K562 (cell line): ENCODE measurements at regions not wholly inside any gene's neighbourhood (a gene's known extent, or its start where the extent isn't known, plus 50 kb on each side); places are given as distances from the start of the nearest gene placed in this dataset.

Experiments
- BHLHE40 ChIP-seq: IDR thresholded peaks from 2 replicates; pipeline ENCODE4 v1.6.1; 2011; ENCODE audit warnings: low read length, improper control_type of control experiment
- HEY1 ChIP-seq: fragments of 250-450 bp; sonication (Bioruptor Pico); IDR thresholded peaks from 2 replicates; pipeline ENCODE4 v1.5.0; 2020; ENCODE audit warnings: mild to moderate bottlenecking, moderate library complexity, borderline replicate concordance
- POLR2A ChIP-seq: fragments of 450-650 bp; conservative IDR thresholded peaks from 2 replicates; pipeline ENCODE4 v1.6.1; 2016
- YY1 ChIP-seq, 3 experiments: IDR thresholded peaks; 2 replicates each; pipeline ENCODE4 v1.6.1; 2011; ENCODE audit warnings: low read length in 2 of 3, mild to moderate bottlenecking in 2 of 3, moderate library complexity in 2 of 3, borderline replicate concordance in 1 of 3, control low read depth in 1 of 3, low read depth in 1 of 3; ENCODE audit not compliant: insufficient read depth in 3 of 3, insufficient replicate concordance in 2 of 3, control insufficient read depth in 1 of 3, insufficient read length in 1 of 3; ENCODE audit errors: extremely low read depth in 1 of 3
- ZBED1 ChIP-seq: IDR thresholded peaks from 2 replicates; pipeline ENCODE4 v1.6.1; 2014
- ZNF239 ChIP-seq: fragments of 250-450 bp; sonication (Bioruptor Pico); IDR thresholded peaks from 2 replicates; pipeline ENCODE4 v1.4.0; 2020; ENCODE audit warnings: mild to moderate bottlenecking
- TF ChIP-seq, protein P1 (sequence below), 3 experiments: IDR thresholded peaks in 2 of 3; conservative IDR thresholded peaks in 1 of 3; 2 replicates each; pipeline ENCODE4 v1.5.1; 2011 to 2012; ENCODE audit warnings: low read length in 3 of 3, mild to moderate bottlenecking in 3 of 3, control low read depth in 2 of 3, improper control_type of control experiment in 1 of 3, inconsistent platforms in 1 of 3, low read depth in 1 of 3, mixed read lengths in 1 of 3, moderate library complexity in 1 of 3; ENCODE audit not compliant: insufficient read depth in 2 of 3
- TF ChIP-seq, protein P2 (sequence below): sonication (generic); formaldehyde crosslinking; IDR thresholded peaks from 2 replicates; pipeline ENCODE4 v1.9.0; 2022; ENCODE audit warnings: mild to moderate bottlenecking, missing genetic modification reagents
- TF ChIP-seq, protein P3 (sequence below): sonication (generic); formaldehyde crosslinking; IDR thresholded peaks from 2 replicates; pipeline ENCODE4 v1.8.1; 2023; ENCODE audit warnings: missing genetic modification reagents, mild to moderate bottlenecking, borderline replicate concordance

DNA sequence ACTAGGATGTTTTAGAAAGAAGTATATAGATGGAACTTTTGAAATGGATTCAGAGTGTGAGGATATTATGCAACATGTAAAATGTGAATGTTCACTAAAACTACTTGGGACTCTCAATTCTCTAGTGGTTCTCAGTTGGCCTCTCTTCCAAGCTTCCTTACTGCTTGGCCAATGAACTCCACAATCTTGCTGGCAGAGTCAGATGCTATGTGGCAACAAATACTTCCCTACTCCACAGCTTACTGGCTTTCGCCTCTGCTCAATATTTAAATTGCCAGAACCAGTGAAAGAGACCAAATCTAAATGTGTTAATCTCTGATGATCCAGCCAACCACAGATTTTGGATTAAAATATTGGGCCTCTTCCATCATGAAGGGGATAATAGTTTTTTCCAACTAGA lies 138.4 kb downstream of the HTR1B start:
- no peak for TF ChIP-seq POLR2A
- no peak for TF ChIP-seq HEY1 (CRISPR knock-in tag)
- TF ChIP-seq ZBED1, result no peak
- no peak for TF ChIP-seq YY1 (IDR thresholded peaks at IDR 0.05; ENCODE audit: borderline replicate concordance in 1 of 3, control insufficient read depth in 1 of 3, extremely low read depth in 1 of 3, insufficient read depth in 3 of 3, insufficient read length in 1 of 3, insufficient replicate concordance in 2 of 3, low read depth in 1 of 3, low read length in 2 of 3)
- TF ChIP-seq, protein P1, sequence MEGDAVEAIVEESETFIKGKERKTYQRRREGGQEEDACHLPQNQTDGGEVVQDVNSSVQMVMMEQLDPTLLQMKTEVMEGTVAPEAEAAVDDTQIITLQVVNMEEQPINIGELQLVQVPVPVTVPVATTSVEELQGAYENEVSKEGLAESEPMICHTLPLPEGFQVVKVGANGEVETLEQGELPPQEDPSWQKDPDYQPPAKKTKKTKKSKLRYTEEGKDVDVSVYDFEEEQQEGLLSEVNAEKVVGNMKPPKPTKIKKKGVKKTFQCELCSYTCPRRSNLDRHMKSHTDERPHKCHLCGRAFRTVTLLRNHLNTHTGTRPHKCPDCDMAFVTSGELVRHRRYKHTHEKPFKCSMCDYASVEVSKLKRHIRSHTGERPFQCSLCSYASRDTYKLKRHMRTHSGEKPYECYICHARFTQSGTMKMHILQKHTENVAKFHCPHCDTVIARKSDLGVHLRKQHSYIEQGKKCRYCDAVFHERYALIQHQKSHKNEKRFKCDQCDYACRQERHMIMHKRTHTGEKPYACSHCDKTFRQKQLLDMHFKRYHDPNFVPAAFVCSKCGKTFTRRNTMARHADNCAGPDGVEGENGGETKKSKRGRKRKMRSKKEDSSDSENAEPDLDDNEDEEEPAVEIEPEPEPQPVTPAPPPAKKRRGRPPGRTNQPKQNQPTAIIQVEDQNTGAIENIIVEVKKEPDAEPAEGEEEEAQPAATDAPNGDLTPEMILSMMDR (IDR thresholded peaks at IDR 0.05 in 2 of 3, conservative IDR thresholded peaks at IDR 0.05 in 1 of 3; ENCODE audit: insufficient read depth in 2 of 3, low read depth in 1 of 3, low read length in 3 of 3), result no peak
- TF ChIP-seq, protein P2, sequence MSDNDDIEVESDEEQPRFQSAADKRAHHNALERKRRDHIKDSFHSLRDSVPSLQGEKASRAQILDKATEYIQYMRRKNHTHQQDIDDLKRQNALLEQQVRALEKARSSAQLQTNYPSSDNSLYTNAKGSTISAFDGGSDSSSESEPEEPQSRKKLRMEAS (CRISPR knock-in tag), result no peak
- no peak for TF ChIP-seq ZNF239 (CRISPR knock-in tag)
- TF ChIP-seq, protein P3, sequence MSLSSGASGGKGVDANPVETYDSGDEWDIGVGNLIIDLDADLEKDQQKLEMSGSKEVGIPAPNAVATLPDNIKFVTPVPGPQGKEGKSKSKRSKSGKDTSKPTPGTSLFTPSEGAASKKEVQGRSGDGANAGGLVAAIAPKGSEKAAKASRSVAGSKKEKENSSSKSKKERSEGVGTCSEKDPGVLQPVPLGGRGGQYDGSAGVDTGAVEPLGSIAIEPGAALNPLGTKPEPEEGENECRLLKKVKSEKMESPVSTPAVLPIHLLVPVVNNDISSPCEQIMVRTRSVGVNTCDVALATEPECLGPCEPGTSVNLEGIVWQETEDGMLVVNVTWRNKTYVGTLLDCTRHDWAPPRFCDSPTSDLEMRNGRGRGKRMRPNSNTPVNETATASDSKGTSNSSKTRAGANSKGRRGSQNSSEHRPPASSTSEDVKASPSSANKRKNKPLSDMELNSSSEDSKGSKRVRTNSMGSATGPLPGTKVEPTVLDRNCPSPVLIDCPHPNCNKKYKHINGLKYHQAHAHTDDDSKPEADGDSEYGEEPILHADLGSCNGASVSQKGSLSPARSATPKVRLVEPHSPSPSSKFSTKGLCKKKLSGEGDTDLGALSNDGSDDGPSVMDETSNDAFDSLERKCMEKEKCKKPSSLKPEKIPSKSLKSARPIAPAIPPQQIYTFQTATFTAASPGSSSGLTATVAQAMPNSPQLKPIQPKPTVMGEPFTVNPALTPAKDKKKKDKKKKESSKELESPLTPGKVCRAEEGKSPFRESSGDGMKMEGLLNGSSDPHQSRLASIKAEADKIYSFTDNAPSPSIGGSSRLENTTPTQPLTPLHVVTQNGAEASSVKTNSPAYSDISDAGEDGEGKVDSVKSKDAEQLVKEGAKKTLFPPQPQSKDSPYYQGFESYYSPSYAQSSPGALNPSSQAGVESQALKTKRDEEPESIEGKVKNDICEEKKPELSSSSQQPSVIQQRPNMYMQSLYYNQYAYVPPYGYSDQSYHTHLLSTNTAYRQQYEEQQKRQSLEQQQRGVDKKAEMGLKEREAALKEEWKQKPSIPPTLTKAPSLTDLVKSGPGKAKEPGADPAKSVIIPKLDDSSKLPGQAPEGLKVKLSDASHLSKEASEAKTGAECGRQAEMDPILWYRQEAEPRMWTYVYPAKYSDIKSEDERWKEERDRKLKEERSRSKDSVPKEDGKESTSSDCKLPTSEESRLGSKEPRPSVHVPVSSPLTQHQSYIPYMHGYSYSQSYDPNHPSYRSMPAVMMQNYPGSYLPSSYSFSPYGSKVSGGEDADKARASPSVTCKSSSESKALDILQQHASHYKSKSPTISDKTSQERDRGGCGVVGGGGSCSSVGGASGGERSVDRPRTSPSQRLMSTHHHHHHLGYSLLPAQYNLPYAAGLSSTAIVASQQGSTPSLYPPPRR (CRISPR knock-in tag), result no peak
- no peak for TF ChIP-seq BHLHE40
